ENCODE measurements at regions not wholly inside any gene's neighbourhood (a gene's known extent, or its start where the extent isn't known, plus 50 kb on each side); places are given as distances from the start of the nearest gene placed in this dataset.

GRCh38 chr6:28600245-28600644 is 74.6 kb downstream of the GPX5 start (continued):
- TF ChIP-seq, protein P1, sequence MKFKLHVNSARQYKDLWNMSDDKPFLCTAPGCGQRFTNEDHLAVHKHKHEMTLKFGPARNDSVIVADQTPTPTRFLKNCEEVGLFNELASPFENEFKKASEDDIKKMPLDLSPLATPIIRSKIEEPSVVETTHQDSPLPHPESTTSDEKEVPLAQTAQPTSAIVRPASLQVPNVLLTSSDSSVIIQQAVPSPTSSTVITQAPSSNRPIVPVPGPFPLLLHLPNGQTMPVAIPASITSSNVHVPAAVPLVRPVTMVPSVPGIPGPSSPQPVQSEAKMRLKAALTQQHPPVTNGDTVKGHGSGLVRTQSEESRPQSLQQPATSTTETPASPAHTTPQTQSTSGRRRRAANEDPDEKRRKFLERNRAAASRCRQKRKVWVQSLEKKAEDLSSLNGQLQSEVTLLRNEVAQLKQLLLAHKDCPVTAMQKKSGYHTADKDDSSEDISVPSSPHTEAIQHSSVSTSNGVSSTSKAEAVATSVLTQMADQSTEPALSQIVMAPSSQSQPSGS (CRISPR knock-in tag; IDR thresholded peaks at IDR 0.05; ENCODE audit: borderline replicate concordance, low read depth): no peak
- no peak for TF ChIP-seq ZNF219 (CRISPR knock-in tag; IDR thresholded peaks at IDR 0.05; ENCODE audit: borderline replicate concordance)
- no peak for TF ChIP-seq SOX15 (CRISPR knock-in tag; IDR thresholded peaks at IDR 0.05)
- TF ChIP-seq MXD4 (CRISPR knock-in tag; IDR thresholded peaks at IDR 0.05; ENCODE audit: borderline replicate concordance): no peak
- TF ChIP-seq ZNF423 (CRISPR knock-in tag; IDR thresholded peaks at IDR 0.05): no peak
- TF ChIP-seq IRF2 (CRISPR knock-in tag; IDR thresholded peaks at IDR 0.05; ENCODE audit: borderline replicate concordance, low read depth): no peak
- TF ChIP-seq E2F4 (CRISPR knock-in tag; IDR thresholded peaks at IDR 0.05; ENCODE audit: borderline replicate concordance, low read depth): no peak
- no peak for TF ChIP-seq OVOL2 (CRISPR knock-in tag; IDR thresholded peaks at IDR 0.05; ENCODE audit: borderline replicate concordance)

- TF ChIP-seq ESRRA (CRISPR knock-in tag; IDR thresholded peaks at IDR 0.05; ENCODE audit: borderline replicate concordance): no peak
- no peak for TF ChIP-seq ZNF138 (CRISPR knock-in tag; conservative IDR thresholded peaks at IDR 0.05)
- no peak for TF ChIP-seq HMGA2 (CRISPR knock-in tag; IDR thresholded peaks at IDR 0.05)
- TF ChIP-seq ZMAT4 (CRISPR knock-in tag; IDR thresholded peaks at IDR 0.05): no peak
- no peak for TF ChIP-seq EMX1 (CRISPR knock-in tag; IDR thresholded peaks at IDR 0.05)
- TF ChIP-seq SP1 (CRISPR knock-in tag; conservative IDR thresholded peaks at IDR 0.05): no peak
- no peak for TF ChIP-seq KAT7 (CRISPR knock-in tag; IDR thresholded peaks at IDR 0.05; ENCODE audit: borderline replicate concordance)
- TF ChIP-seq ATF1 (CRISPR knock-in tag; IDR thresholded peaks at IDR 0.05): no peak
- TF ChIP-seq PREB (CRISPR knock-in tag; IDR thresholded peaks at IDR 0.05; ENCODE audit: borderline replicate concordance): no peak
- no peak for TF ChIP-seq ATF3 (CRISPR knock-in tag; conservative IDR thresholded peaks at IDR 0.05)
- Mint-ChIP-seq H3K4me3 (no peak overlapping the region), H3K27me3 (ENCODE audit: low read depth) (peaks cover 3% of the 10 kb centered on the region; the same call in 1 of the 2 replicates), H3K36me3 (no peaks in the 10 kb centered on the region), H3K9me3 (no peaks in the 10 kb centered on the region), H3K4me1 (peaks cover 6% of the 10 kb centered on the region), H3K27ac (no peak overlapping the region)
- POLR2A ChIA-PET: no interaction called here
- CTCF ChIA-PET: interaction anchor here (1.1 to 1.6 kb wide), 2 partner anchors 12 to 14 kb away, joined by 3 to 5 read pairs; no protein-coding TSS in a partner anchor
- DNase-seq (ENCODE audit: low spot score) (no peak), ATAC-seq (no peak)
Observed at GRCh38 chr6:28603891-28604290, 78.2 kb downstream of the GPX5 start.

DNA sequence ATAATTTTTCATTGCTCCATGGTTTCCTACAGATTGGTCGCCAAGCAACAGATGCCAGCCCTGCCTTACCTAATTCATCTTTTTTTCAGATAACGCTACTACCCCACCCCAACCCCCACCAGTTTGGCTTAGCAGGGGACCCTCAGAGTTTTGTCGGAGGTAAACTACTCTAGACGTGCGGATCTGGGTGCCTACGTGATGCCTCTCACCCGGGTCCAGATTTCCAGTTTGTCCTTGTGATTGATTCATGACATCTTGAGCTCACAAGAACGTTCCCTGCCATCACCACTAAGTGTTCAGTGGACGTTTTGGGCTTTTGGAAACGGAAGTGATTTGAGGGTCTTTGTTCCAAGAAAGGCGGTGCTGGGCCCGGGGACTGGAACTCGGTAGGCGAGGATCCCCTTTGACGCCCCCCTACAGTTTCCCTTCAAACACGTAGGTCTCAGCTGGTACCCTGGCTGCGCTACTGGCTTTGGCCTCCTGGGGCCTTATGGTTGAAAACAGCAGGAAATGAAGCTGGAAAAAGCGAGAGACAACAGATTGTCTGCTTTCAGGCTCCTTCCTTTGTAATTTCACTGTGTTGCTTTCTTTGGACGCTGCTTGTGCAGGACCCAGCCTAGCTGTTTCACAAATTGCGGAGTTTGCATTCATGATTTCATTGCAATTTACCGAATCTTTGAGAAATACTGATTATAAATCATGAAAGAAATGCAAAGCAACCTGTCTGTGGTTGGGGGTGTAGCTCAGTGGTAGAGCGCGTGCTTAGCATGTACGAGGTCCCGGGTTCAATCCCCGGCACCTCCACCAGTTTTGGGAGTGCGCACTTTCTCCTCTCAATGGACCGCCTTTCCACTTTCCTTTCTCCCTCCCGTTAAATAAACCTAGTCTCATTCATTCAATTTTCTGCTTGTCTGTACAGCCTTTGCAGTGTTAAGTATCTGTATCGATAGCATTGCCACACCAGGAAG is 81.0 kb downstream of the GPX5 start:
- Mint-ChIP-seq H3K9me3 (no peaks in the 10 kb centered on the region), H3K4me1 (peaks cover 6% of the 10 kb centered on the region), H3K4me3 (peak overlapping the region; percentile 82), H3K27me3 (ENCODE audit: low read depth) (peaks cover 10% of the 10 kb centered on the region), H3K27ac (no peak overlapping the region), H3K36me3 (no peaks in the 10 kb centered on the region)
- DNase-seq (ENCODE audit: low spot score) (peak; percentile 72), ATAC-seq (peak; percentile 93)
- CTCF ChIA-PET: interaction anchor here (1.0 to 2.5 kb wide), 8 partner anchors 9 to 166 kb away, joined by 3 to 12 read pairs (median 6); no protein-coding TSS in a partner anchor
- POLR2A ChIA-PET: interaction anchor here (1.1 kb wide), 1 partner anchor 69 kb away, joined by 3 read pairs; no protein-coding TSS in a partner anchor
- 0 out of 2 replicates have a peak, but pooled peaks have one; percentile 22 for TF ChIP-seq MAX (CRISPR knock-in tag; IDR thresholded peaks at IDR 0.05)
- 0 out of 2 replicates have a peak, but pooled peaks have one; percentile 22 for TF ChIP-seq ZNF281 (CRISPR knock-in tag; IDR thresholded peaks at IDR 0.05)
- peak; percentile 62; the same call in 1 of the 2 replicates for TF ChIP-seq PRRX2 (CRISPR knock-in tag; IDR thresholded peaks at IDR 0.05)
- TF ChIP-seq ZNF121 (CRISPR knock-in tag; IDR thresholded peaks at IDR 0.05): no peak
- TF ChIP-seq GABPB1 (CRISPR knock-in tag; IDR thresholded peaks at IDR 0.05): peak; percentile 33; the same call in 1 of the 2 replicates
- no peak for TF ChIP-seq ATF3 (CRISPR knock-in tag; conservative IDR thresholded peaks at IDR 0.05)
- TF ChIP-seq ZNF423 (CRISPR knock-in tag; IDR thresholded peaks at IDR 0.05): peak; percentile 46; the same call in 1 of the 2 replicates
- TF ChIP-seq ZNF232 (CRISPR knock-in tag; IDR thresholded peaks at IDR 0.05): 0 out of 2 replicates have a peak, but pooled peaks have one; percentile 8
- TF ChIP-seq SP1 (CRISPR knock-in tag; conservative IDR thresholded peaks at IDR 0.05): 0 out of 2 replicates have a peak, but pooled peaks have one; percentile 36

Measured in WTC11 (cell line).